ENCODE measurements at regions not wholly inside any gene's neighbourhood (a gene's known extent, or its start where the extent isn't known, plus 50 kb on each side); places are given as distances from the start of the nearest gene placed in this dataset.

DNA sequence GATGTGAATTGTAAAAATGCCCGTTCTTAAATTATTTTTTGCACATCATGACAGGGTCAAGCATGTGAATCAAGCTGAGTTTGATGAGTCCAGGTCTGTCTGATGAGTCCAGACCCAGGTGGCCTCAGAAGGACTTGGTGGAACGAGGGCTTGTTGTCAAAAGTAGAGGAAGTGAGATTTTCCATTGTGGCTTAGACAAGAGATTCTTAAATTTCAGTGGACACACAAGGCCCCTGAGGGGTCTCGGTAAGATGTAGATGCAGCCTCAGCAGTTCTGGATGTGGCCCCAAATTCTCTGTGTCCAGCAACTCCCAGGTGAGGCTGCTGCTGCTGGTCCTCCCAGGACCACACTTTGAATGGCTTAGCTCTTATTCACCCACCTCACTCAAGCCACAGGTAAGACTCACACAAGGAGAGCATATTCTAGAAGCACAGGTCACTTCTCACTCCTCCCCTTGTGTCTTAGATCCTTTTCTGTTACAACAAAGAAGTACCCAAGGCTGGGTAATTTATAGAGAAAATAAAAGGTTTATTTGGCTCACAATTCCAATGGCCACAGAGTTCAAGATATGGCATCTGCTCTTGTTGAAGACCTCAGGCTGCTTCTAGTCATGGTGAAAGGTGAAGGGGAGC, 98.8 kb downstream of the GGTLC2 start:
- no peak for DNase-seq (ENCODE audit: extremely low read depth in 1 of 2, low read depth in 1 of 2)

DNA sequence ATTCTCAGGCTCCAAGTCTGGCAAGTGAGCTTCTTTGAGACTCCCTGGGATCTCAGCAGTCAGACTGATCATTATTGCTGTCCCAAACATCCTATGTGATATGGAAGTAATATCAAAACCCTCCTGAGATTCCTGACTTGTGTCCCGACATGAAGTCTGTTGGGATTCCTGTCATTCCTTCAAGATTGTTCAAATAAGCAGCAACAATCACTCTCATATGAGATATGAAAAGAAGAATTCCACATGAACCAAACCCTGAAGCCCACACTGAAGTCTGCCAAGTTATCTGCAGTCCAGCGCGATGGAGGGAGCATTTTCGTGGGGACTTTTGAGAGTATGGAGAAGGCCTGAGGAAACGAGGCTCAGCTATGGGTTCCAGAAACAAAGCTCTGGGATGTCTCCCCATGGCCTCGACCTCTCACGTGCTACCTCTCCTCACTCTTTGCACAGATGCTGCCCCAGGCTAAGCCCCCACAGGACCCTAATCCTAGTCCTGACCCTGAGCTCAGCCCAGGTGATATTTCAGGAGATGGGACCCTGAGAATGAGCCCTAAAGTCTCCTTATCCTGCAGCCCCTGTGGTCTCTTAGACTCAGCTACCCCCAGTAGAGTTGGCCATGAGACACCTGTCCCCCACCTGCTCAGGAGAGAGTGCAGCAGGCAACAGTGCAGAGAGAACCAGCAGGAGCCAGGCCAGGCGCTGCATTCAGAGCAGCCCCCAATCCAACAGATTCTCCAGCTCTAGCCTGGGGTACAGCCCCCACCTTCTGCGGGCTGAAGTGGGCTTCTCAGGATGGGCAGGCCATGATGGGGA, 100.2 kb downstream of the GGTLC2 start:
- no peak for DNase-seq (ENCODE audit: extremely low read depth in 1 of 2, low read depth in 1 of 2)

DNA sequence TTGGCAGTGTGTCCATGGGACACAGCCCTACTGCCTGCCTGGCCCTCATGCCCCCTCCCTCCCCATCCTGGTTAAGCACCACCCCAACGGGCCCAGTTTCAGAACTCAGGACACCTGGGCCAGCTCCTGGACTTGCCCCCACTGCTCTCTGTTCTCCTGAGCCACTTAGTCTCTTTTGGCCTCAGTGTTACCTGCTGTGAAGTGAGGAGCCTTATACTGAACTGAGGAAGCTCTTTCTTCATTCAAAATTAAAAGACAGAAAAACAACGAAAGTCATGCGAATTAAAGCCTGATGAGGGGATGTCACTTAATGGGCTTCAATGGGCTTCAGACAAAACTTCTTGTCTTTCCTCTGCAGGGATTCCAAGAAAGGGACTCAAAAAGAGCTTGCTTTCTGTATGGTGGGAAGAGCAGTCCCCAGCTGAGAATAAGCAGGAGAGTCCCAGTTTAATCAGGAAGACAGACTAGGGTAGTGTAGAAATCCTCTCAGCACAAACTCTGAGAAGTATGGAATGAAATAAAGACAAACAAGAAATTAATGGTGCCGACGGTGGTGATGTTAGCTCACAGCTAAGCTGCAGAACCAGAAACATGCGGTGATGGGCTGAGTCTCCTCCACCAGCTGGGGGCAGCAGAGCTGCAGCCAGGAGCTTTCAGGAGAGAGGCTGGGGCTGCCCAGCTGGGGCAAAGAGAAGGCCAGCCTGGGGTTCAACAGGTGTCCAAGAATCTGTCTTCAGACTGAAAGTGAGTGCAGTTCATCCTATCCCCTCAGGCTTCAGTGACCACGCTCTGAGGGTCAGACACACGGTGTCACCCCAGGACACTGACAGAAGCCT, 101.0 kb downstream of the GGTLC2 start:
- DNase-seq (ENCODE audit: extremely low read depth in 1 of 2, low read depth in 1 of 2) = peak in 1 of 2 donors; percentile 18

DNA sequence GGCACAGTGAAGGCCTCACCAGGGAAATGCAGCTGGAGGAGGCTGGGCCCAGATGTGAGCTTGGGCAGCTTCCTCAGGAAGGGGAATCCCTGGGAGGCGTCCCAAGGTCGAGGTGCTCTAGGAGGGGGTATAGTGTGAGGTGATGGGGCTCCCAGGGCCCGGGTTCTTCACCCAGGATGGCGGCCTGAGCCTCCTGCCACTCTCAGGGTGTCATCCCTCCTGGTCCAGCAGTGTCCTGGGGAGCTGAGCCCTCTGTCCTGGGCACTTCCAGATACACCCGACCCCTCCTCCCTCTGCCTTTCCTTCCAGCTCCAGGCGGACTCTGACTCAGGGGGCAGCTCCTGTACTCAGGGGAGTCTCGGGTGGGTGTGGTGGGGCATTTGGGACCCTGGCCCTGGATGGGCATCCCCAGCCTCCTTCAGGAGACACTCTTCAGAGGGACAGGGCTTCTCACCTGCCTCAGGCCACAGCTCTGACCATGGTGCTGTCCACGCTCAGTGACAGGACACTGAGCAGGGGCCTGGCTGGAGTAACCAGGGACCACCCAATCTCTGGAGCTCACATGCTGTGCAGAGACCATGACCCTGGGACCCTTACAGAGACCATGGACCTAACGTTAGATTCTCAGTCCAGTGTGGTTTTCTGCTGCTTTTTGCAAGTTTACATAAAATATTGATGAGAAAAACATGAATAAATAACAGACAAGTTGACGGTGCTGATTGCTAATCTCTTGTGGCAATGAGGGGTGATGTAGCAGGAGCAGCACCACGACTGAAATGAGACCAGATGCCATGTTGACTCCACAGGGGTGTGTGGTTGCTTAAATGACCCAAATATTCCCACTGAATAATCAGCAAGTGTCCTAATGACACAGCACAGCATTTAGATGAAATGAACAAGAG, 101.9 kb downstream of the GGTLC2 start:
- DNase-seq (ENCODE audit: extremely low read depth in 1 of 2, low read depth in 1 of 2) = no peak

DNA sequence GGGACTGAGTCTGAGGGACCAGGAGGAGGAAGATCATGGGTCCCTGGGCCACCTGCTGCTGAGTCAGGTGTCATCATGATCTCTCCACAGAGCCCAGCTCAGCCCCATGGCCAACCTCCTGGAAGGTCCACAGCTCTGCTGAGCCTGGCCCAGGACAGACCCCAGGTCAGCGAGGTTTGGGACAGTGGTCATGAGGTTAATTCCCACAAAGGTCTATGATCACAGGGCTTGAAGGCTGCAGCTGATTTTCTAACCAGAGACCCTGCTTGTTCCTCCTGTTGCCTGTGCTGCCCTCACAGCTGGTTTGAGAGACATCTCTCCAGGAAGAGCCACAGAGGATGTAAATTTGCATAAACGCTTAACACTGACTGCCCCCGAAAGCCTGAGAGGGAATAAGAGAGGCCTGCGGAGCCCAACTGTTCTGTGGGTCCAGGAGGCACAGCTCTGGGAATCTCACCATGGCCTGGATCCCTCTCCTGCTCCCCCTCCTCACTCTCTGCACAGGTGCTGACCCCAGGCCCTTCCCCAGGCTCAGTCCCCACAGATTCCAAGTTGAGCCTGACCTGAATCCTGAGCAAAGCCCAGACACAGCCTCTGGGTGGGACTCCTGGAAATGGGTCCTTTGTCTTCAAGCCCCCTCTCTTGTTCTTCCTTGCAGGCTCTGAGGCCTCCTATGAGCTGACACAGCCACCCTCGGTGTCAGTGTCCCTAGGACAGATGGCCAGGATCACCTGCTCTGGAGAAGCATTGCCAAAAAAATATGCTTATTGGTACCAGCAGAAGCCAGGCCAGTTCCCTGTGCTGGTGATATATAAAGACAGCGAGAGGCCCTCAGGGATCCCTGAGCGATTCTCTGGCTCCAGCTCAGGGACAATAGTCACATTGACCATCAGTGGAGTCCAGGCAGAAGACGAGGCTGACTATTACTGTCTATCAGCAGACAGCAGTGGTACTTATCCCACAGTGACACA, 102.8 kb downstream of the GGTLC2 start:
- DNase-seq (ENCODE audit: extremely low read depth in 1 of 2, low read depth in 1 of 2) = no peak

DNA sequence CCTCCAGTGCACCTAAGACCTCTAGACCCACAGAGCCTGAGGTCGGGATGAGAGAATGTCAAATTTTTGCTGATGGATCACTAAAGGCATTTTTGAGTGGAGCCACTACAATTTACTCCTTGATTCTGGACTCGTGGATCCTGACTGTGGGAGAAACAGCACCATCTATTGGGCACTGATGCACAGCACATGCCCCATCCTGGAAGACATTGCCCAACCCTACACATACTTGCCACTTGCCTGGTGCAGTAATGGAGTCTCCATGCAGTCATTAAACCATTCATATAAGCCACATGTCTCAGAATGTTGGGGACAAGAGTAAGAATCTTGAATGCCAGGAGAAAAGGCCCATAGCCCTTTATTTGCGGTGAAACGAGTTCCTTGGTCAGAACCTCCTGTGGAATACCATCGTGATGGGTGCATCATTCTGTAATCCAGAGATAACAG, 103.9 kb downstream of the GGTLC2 start:
- DNase-seq (ENCODE audit: extremely low read depth in 1 of 2, low read depth in 1 of 2) = no peak

DNA sequence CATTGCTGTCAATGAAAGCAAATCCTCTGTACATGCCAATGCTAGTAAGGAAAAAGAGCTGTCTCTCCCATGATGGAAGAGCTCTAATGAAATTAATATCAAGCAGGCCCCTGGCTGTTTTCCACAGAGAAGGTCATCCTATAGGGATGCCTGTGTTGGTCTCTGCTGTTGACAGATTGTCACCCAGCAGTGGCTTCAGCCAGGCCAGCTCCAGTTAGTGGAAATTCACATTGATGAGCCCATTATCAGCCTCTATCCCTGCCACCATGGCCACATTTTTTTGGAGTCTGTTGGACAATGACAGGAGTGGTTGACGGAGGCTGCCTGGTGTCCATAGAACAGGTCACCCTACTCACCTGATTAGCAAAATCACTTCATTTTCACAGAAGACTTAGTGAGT, 104.3 kb downstream of the GGTLC2 start:
- no peak for DNase-seq (ENCODE audit: extremely low read depth in 1 of 2, low read depth in 1 of 2)

DNA sequence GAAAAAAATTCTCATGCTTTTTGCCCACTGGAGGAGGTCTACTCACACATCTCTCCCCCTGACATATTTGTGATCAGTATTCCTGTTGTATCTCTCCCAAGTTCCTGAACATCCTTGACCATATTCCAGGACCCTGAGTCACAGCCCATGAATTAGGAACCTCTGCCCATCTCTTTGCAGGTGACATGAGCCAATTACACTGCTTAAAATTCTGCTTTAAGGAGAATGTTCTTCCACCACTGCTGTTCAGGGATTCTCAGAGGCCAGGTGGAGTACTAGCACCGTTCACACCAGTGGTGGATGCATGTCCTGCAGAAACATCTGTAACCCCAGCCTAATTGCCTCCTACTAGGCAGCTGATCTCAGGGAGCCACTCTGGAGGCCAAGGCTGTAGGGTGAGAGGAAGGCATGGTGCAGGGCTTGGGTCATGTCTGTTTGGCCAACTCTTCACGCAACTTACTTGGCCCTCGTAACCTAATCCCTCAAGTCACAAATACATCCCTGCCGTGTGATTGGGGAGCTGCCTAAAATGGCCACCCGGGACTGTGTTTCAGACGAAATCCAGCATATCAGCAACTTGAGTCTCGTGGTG, 104.8 kb downstream of the GGTLC2 start:
- no peak for DNase-seq (ENCODE audit: extremely low read depth in 1 of 2, low read depth in 1 of 2)

DNA sequence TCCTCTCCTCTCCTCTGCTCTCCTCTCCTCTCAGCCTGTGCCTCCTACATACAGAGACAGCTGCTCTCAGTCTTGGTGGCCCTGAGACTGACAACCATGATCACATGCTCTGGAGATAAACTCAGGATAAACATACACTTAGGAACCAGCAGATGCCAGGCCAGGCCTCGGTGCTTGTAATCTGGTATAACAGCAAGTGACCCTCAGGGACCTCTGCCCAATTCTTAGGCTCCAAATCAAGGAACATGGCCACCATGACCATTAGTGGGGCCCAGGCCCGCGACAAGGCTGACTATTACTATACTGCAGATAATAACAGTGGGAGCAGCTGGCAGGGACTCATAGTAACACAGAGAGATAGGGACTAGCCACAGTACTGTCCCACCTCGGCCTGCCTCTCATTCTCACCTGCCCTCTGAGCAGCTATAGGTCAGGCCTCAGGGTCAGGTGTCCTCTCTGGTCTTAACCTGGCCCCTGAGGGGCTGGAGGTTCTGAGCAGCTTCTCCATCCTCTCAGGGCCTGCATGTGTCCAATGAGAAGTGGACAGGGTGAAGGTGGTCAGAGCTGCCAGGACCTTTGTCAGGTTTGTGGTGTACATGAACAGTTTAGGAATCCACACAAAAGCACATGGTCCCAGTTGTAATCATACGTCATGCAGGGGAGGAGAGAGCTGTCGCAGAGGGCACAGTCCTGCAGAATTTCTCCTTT, 106.1 kb downstream of the GGTLC2 start:
- no peak for DNase-seq (ENCODE audit: extremely low read depth in 1 of 2, low read depth in 1 of 2)

DNA sequence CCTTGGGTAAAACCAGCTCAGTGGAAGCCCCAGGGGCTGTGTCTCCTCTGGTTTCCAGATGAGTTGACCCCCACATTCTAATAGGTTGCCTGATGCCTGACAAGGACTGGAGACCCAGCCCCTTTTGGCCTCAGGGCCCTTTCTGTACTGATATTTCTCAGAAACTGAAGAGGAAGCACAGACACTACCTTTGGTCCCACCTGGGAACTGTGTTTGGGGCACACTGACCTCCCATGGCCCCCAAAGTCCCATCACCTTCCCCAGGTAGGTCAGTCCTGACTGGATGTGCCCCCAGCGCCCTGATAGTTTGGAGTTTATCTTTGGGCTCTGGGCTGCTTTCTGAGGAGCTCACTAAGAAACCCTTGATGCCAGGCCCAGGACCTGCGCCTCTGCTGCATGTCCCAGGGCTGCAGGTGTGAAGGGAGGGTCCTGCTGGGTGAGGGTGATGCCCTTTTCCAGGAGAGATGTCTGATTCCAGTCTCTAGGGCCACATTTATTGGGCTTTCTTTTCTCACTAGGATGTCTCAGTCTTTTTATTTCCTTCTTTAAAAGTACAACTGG, 106.7 kb downstream of the GGTLC2 start:
- DNase-seq (ENCODE audit: extremely low read depth in 1 of 2, low read depth in 1 of 2) = no peak

DNA sequence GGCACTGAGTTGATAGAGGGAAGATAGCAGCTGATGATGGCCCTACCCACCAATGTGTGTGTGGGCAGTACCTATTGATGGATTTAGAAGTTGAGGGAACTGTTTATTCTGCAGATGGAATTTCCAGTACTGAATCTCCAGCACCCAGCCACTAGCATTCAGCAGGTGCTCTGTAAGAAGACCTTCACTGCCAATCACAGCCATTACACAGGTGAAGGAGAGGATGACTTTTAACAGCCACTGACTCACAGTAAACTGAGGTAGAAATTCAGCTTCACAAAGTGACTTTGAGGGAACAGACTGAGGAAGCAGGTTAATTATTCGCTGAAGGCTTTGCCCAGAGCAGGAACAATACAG, 107.8 kb downstream of the GGTLC2 start:
- no peak for DNase-seq (ENCODE audit: extremely low read depth in 1 of 2, low read depth in 1 of 2)

DNA sequence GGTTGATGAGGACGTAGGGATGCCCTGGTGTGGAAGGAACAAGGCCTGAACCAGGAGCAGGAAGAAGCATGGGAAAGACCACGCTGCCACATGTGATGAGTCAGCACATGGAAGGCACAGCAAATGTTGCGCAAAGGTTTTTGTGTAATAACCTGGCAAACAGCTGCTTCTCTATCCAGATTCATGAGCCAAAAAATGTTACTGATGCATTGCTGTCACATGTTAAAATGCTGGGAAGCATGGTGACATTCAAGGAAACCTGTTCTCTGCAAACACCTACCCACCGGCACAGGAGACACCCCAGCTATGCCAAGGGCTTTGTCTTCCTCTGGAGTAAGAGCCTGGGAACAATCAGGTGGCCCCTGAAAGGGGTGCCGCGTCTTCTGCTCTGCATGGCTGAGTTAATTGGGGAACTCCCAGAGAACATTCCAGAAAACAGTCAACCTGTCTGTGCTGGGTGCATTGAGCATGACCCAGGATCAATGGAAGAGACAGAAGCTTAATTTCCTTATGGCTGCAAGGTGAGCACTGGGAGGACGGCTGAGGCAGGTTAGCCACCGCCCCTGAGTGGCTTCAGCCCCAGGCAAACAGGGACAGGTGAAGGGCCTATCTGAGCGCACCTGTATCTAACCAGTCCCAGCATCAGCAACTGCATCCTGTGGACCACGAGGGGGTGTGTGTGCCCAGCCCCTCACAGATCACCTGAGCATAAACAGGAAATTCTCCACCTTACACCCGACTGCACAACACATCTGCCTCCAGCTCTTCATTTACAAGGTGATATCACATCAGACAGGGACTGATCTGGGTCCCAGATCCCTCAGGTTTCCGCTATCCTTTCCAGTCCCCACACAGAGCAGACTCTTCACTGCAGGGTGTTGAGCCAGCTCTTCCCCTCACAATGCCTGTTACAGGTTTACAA, 108.4 kb downstream of the GGTLC2 start:
- peak in 1 of 2 donors; percentile 22 for DNase-seq (ENCODE audit: extremely low read depth in 1 of 2, low read depth in 1 of 2)

DNA sequence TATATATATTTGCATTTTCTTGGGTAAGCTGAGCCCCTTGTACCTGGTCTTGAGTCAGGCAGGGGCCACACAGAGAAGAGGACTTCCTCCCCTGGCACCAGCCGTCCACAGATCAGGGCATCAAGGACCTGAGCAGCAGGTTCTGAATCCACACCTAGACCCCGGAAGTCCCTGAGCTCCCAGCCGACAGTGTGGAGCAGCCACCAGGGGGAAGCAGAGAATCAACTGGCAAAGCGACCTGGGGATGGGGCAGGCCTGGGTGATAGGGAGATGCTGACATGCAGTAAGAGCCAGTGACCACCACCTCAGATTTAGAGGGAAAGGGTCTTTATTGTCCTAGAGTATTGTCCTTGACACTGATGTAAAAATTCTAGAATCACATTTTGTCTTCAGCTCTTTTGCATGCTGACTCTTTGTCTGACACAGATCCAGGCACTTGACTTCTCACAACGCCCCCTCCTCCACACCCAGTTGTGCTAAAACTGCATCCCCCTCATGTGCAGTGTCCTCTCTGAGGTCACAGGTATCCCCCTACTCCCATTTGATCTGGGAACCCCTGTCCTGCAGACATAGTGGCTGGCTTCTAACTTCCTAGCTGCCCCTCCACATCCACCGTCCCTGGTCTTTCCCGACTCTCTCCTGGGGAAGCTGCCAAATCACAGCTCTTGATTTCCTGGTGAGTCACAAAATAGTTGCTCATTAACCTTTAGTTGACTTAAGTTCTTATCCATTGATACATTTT, 109.3 kb downstream of the GGTLC2 start:
- DNase-seq (ENCODE audit: extremely low read depth in 1 of 2, low read depth in 1 of 2) = peak; percentile 47 to 65

DNA sequence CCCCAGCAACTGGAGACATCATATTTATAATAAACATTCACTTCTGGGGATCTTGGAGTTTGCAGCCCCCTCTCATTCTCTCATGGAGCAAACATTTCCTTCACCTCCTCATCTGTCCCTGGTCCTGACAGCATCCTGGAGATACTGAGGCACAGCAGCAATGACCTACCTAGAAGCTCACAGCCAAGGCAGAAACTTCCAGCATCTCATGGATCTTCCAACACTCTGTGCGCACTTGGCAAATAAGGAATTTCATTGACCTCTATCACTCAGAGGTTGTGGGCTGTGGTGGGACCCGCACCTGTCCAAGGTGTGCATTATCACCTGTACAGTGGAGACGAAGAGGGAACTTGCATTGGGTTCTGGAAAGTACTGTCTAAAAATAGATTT, 109.8 kb downstream of the GGTLC2 start:
- DNase-seq (ENCODE audit: extremely low read depth in 1 of 2, low read depth in 1 of 2) = no peak

DNA sequence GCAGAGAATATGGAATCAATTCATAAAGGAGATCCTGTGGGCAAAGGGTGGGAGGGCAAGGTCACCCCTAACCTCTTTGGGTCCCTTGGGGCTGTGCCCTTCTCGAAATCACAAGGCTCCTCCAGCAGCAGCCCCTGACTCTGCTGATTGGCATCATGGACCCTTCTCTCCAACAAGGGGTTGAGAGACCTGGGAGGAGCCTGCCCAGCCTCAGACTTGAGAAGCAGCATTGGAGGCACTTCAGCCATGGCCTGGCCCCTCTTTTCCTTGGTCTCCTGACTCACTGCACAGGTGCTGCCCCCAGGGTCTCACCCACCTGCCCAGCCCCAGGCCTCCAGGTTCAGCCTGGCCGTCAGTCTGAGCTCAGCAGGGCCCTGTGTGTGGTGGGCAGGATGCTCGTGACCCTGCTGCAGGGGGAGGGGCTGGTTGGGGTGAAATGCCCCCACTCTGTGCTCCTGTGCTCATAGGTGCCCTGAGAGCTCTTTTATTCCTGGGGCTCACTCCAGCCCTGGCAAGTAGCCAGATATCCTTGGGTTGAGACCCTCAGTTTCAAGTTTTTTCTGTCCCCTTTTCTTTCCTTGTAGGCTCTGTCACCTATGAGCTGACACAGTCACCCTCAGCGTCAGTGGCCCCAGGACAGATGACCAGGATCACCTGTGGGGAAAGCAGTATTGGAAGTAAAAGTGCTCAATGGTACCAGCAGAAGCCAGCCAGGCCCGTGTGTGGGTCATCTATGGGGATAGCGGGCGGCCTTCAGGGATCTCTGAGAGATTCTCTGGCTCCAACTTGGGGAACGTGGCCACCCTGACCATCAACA, 110.8 kb downstream of the GGTLC2 start:
- DNase-seq (ENCODE audit: extremely low read depth in 1 of 2, low read depth in 1 of 2) = no peak

DNA sequence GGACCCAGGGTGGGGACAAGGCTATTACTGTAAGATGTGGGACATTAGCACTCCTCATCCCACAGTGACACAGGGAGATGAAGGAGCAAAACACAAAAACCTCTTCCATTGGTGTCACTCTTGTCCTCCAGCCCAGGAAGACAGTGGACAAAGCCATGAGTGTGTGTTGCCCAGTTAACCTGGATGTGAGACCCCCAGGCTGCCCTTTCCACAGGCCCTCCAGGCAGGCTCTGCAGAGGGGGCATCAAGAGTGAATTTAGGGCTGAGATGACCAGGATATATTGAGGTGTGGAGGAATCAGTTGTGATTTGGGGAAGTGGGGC, 111.3 kb downstream of the GGTLC2 start:
- no peak for DNase-seq (ENCODE audit: extremely low read depth in 1 of 2, low read depth in 1 of 2)
